ENCODE measurements at regions not wholly inside any gene's neighbourhood (a gene's known extent, or its start where the extent isn't known, plus 50 kb on each side); places are given as distances from the start of the nearest gene placed in this dataset.
"Not testable (repeated sequence)": the region's sequence is repeated elsewhere in the genome, so short reads cannot be mapped to it uniquely, and the experiment has no call there.

DNA sequence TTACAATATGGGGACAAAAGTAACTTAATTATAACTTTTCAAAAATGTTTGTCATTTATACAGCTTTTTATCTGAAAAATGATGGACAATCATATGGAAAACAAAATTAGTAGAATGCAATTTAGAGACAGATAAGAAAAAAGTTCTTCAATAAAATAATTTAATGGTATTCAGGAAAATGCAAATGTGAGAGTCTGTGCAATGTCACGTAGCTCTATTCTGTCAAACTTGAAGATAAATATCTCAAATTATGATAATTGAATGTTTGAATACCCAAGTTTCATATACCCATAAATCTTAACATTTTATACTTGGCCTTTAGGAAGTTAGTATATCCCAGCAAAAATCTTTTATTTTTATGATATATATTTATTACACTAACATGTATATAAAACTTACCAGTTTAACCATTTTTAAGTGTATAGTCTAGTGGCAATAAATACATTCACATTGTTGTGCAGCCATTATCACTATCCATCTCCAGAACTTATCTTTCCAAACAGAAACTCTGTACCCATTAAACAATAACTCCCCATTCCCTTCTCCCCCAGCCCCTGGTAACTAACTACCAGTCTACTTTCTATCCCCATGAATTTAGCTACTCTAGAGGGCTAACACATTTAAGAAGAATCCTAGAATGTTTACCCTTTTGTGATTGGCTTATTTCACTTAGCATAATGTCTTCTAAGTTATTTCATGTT, 311.5 kb downstream of the SOCS6 start:
- DNase-seq (ENCODE audit: low read depth, low spot score), result no peak

DNA sequence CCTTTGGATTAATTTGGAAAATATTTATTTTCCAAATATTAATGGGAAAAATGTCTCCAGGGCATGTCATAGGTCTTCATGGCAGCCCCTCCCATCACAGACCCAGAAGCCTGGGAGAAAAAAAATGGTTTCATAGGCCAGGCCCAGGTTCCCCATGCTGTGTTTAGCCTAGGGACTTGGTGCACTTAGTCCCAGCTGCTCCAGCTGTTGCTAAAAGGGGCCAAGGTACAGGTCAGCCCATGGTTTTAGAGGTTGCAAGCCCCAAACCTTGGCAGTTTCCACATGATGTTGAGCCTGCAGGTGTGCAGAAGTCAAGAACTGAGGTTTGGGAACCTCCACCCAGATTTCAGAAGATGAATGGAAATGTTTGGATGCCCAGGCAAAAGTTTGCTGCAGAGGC, 309.6 kb downstream of the SOCS6 start:
- DNase-seq (ENCODE audit: low read depth, low spot score), result no peak

DNA sequence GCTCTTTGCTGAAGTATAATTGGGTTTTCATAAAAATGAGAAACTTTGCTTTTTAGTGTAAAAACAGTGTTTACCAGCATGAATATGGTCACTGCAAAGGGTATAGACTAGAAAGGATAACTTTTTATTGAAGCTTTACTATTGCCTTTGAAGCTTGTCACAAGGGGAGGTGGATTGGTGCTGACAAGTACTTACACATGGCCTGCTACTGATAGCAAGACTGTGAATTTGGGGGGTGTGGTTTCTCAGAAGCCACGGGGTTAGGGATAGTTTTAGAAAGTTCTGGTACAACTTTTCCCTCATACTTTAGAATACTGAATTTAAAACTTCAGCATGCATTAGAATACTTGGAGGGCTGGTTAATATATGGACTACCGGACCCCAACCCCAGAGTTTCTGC, 294.1 kb downstream of the SOCS6 start:
- DNase-seq (ENCODE audit: low read depth, low spot score), result no peak

DNA sequence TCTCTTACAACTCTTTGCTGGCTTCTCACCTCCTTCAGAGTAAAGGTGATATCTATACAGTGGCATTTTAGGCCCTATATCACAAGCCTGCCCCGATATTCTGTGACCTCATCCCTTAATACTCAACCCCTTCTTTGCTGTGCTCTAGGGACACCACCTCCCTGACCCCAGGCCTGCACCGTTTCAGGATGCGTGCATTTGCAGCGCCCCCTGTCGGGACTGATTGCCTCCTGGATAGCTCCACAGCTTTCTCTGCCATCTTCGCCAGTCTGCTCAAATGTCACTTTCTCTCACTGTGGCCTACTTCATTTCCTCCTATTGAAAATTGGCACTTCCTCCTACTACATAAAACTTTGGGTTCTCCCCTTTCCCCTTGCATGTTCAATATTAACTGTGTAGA, 289.6 kb downstream of the SOCS6 start:
- no peak for DNase-seq (ENCODE audit: low read depth, low spot score)

DNA sequence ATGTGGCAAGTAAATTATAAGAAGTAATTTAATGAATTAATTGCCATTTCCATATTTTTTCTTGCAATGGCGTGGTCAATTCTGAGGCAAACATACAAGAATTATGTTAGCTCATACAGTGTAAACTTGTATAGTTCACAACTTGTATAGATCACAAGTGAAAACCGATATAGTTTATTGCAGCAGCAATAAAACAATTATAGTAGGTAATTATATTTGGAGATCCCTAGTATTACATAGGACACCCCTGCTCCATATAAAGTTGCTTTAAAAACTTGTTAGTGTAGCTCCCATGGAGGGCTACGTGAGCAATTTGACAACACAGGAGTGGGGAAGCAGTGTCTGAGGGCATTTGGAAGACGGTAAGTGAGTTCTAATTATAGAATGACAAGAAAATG, 288.2 kb downstream of the SOCS6 start:
- no peak for DNase-seq (ENCODE audit: low read depth, low spot score)

DNA sequence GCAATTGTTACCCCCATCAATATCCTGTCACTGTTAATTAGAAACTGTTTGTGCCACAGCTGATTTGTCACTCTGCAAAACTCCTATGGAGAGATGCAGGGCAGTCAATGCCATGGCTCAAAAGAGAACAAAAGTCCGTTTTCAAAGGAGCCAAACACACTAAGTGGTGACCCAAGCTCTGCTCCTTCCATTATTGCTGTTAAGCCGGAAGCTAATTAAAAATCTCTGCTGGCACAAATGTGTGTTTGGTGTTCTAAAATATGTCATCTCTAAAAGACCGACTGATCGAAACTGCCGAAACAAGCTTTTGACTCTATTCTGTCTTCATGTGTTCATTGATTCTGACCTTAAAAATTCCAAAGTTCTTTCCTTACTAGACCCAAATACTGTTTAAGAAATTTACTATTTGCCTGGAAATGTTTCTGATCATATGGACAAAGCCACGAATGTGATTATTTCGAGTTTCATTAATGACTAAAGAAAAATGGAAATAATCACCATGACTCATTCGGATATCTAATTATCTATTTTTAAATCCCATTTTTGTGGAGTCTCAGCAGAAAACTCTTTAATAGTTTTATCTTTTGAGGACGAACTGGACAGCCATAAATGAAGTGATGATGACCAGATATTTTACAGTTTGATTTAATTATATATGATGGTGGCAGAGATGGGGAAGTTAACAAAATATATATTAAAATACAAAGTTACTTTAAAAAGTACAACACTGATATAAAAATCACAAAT, 287.6 kb downstream of the SOCS6 start:
- DNase-seq (ENCODE audit: low read depth, low spot score), result no peak

DNA sequence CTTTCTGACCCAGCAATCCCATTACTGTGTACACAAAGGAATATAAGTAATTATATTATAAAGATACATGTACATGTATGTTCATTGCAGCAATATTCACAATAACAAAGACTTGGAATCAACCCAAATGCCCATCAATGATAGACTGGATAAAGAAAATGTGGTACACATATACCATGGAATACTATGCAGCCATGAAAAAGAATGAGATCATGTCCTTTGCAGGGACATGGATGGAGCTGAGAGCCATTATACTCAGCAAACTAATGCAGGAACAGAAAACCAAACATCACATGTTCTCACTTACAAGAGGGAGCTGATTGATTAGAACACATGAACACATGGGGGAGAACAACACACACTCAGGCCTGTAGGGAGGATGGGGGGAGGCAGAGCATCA, 286.1 kb downstream of the SOCS6 start:
- DNase-seq (ENCODE audit: low read depth, low spot score), result not testable (repeated sequence)

DNA sequence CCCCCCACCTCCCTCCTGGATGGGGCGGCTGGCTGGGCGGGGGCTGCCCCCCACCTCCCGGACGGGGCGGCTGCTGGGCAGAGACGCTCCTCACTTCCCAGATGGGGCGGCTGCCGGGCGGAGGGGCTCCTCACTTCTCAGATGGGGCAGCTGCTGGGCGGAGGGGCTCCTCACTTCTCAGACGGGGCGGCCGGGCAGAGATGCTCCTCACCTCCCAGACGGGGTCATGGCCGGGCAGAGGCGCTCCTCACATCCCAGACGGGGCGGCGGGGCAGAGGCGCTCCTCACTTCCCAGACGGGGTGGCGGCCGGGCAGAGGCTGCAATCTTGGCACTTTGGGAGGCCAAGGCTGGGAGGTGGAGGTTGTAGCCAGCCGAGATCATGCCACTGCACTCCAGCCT, 280.8 kb downstream of the SOCS6 start:
- not testable (repeated sequence) for DNase-seq (ENCODE audit: low read depth, low spot score)

DNA sequence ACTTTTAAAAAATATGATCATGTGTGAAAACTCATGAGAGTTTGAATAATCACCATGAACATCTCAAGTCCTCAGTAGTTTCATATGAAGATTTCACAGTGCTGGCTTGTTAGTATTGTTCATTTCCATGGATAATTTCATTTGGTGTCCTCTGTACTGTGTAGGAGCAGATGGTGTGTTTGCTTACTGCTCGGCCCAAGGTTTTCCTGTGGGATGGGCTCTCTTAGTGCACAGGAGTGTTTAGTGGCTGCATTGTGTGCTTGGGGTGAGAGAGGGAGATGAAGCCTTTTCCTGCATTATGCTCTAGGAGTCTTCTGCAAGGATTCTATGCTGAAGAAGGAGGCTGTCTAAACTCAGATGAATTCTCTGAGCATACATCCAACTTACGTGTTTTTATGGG, 270.6 kb downstream of the SOCS6 start:
- DNase-seq (ENCODE audit: low read depth, low spot score), result no peak

DNA sequence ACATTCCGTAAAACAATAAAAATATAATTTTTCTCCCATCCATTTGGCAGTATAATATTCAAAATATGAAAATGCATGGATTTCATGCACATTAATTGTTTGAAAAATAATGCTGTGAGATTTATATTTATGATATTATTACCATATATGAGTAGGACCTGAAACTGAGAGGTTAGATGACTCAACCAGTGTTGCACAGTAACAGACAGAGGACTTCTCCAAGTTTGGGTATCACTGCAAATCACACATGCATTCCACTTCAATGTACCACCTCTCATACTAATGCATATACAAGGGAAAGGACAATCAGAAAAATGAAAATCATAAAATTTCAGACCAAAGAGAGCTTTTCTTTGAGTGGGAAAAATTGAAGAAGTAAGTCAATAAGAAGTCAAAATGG, 269.5 kb downstream of the SOCS6 start:
- no peak for DNase-seq (ENCODE audit: low read depth, low spot score)

DNA sequence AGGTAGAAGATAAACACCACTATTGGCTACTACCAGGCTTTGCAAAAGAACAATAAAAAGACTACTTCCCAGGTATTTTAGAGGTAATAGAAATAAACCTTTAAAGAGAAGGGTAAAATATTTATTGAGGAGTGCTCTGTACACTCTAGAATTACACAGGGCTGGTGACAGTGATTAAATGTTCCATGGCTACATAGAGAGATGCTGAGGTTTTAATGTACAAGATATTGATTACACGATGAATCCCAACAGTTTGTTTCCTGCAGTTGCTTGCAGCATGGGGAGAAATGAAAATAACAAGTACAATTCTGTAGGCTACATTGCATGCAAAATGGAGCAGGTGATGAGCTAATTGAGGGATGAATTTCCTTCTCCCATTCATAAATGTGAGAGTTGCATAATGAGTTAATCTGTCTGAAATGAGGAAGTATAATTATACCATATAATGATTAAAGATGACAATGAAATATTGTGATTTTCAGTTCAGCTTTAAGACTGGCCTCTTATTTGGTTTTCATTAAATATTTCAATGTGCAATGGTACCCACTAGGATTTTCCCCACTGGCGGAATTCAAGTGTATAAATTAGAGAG, 266.1 kb downstream of the SOCS6 start:
- no peak for DNase-seq (ENCODE audit: low read depth, low spot score)

DNA sequence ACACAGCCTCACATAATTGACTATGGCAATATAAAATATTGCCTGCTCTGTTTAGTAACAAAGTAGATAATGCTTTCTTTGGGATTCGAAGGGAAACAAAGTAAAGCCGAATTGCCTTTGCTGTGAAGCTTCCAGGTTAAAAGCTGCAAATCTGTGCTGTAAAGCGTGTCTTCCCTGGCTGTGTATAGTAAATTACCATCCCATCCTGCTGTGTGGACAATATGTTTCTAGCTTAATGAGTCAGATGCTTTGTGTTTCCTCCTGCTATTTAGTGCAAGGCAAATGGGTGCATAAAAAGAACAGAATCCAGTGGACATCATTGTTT, 265.1 kb downstream of the SOCS6 start:
- DNase-seq (ENCODE audit: low read depth, low spot score), result no peak

DNA sequence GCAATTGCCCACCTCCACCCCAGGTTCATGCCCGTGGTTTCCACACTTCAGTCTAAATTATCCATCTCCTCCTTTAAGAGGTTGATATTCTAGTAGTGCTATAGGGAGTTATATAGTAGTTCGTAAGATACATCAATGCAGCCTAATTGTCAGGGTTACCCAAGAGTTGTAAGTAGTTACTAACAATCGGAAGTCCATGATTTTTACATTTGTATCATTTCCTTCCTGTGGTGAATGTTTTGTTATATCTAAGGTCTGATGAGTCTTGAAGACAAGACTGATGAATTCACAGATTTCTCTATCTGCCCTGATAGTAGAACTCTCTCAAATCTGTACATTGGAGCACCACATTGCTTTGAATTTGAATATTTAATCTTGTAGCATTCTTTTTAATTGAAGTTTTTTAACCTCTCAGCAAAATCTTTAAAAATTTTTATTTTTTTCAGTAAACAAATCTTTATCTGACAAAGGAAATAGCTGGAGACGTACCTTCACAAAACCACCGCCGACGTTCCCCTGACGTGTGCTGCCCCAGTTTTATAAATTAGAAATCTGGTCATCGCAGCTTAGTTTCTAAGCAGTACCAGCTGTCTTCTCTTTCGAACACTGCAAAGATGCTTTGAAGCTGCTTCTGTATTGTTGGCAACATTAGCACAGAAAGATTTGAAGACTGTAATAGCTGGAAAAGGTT, 264.5 kb downstream of the SOCS6 start:
- DNase-seq (ENCODE audit: low read depth, low spot score), result no peak

DNA sequence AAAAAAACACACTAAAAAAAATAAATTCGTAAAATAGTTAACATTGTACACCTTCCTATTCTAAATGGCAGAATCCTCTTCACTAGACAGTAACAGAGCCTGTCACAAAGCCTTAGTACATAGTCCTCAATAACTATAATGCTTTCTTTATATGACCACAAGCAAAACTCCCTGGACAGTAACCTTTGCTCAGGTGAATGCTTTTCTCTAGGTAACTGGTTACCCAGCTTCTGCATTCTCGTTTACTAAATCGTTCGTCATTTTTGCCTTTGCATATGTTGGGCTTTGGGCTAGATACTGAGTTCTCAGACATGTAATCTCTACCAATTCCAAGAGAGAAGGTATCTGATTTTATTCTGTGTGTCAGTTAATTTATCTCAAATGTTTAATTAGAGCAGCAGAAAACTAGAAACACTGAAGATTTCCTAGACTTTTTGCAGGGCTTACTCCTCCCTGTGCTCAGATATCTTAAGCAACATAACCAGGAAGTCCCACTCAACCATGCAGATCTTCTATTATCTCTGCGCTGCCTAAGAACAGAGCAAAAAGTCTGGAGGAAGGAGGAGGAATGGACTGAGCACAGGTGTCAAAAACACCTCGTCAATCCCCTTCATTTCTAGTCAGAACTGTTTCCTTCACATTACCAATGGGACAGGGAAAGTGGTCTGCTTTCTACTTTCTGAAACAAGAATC, 247.7 kb downstream of the SOCS6 start:
- DNase-seq (ENCODE audit: low read depth, low spot score), result no peak

DNA sequence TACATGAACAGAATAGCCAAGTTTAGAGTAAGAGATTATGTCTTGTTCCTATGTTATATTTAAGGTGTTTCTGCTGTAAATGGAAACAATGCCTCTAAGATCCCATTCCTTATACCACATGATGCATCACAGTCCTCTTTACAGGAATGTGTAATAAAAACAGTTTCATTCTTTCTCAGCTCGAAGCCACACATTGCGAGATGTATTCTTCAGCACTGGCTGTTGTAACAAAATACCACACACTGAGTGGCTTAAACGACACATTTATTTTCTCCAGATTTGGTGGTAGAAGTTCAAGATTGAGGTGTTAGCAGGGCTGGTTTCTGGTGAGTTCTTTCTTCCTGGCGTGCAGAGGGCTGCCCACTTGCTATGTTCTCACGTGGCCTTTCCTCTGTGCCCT, 246.2 kb downstream of the SOCS6 start:
- no peak for DNase-seq (ENCODE audit: low read depth, low spot score)

DNA sequence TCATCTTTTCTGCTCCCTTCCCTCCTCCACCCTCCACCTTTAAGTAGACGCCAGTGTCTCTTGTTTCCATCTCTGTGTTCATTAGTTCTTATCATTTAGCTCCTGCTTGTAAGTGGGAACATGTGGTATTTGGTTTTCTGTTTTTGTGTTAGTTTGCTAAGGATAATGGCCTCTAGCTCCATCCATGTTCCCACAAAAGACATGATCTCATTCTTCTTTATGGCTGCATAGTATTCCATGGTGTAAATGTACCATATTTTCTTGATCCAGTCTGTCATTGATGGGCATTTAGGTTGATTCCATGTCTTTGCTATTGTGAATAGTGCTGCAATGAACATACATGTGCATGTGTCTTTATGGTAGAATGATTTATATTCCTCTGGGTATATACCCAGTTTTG, 236.5 kb downstream of the SOCS6 start:
- DNase-seq (ENCODE audit: low read depth, low spot score), result not testable (repeated sequence)

DNA sequence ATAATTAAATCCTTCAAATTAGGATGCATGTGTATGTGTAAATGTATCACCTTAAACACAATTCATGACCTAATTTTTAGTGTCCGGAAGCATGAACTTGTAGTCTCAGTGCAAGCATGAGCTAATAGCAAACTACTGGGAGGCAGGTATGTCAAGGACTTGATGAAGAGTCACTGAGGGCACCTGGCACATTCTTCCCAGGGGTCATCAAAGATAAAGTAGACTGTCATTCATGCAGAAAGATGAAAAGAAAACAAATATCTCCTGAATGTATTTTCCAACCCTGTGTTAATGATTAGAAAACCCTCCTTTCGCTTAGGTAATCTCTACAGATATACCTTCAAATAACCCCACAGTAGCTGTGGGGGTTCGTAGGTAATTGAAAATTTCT, 234.9 kb downstream of the SOCS6 start:
- DNase-seq (ENCODE audit: low read depth, low spot score), result no peak

DNA sequence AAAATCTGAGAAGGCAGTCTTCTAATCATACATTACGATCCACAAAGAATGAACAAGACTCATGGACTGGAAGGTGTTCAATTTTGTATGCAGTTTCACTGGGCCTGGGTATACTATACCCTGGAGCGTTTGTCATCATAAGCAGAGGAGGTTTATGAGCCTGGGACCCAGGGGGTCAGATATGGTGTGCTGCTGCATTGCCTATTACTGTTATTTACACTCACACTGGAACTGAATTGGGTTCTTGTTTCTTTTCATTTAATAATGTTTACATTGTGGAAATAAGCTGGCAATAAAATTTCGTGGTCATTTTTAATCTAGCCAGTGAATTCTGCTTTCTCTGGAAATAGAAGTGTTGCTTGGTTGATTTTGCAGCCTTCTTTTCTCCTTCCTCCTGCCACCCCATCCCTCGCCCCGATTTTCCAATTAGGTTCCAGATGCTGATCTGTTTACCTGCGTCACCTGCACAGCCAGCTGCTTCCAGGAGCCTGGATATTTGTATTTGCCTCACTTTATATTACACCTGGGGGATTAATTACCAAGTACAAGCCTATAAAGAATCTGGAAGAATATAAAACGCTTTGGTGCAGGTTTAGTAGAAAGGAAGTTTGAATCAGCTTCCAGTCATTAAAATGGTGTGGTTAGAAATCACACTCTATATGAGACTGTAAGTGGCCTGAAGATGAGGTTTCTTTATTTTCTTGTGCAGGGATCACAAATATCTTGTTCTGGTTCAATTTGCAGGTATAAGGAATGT, 234.4 kb downstream of the SOCS6 start:
- no peak for DNase-seq (ENCODE audit: low read depth, low spot score)

DNA sequence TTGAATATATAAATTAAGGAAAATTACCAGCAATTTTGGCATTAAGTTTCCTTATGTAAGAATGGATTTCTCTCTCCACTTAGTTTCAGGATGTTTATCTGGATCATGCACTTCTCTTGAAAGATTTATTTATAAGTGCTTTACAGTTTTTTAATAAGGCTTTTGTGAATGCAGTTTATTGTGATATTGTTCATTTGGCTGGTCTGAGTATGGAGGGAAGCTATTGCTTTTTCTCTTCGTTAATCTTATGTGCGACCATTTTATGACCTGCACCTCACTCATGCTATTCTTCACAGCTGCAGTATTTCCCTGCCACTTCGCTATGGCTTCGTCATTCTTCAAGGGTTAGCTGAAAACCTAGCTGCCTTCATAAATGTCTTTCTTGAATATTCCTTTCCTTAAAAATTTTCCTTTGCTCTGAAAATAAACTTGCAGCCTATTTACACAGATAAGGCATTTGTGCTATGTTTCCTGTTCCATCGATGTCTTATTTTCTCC, 233.4 kb downstream of the SOCS6 start:
- no peak for DNase-seq (ENCODE audit: low read depth, low spot score)

DNA sequence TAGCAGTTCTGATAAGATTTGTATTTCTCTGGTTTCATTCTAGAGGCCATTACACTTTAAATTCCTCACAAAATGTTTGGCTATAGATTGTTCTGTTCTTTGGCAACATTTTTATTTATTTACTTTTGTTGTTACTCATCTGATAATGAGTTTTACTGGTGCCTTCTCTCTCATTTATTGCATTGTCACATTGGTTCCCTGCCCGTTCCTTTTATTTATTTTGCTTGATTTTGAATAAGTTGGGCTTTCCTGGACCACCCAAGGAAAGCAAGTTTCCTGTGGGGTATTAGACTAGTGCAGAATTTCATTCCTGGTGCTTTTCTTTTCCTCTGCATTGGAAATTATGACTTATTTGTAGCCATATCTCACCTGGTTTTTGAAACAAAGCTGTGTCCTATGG, 232.0 kb downstream of the SOCS6 start:
- DNase-seq (ENCODE audit: low read depth, low spot score), result no peak

DNA sequence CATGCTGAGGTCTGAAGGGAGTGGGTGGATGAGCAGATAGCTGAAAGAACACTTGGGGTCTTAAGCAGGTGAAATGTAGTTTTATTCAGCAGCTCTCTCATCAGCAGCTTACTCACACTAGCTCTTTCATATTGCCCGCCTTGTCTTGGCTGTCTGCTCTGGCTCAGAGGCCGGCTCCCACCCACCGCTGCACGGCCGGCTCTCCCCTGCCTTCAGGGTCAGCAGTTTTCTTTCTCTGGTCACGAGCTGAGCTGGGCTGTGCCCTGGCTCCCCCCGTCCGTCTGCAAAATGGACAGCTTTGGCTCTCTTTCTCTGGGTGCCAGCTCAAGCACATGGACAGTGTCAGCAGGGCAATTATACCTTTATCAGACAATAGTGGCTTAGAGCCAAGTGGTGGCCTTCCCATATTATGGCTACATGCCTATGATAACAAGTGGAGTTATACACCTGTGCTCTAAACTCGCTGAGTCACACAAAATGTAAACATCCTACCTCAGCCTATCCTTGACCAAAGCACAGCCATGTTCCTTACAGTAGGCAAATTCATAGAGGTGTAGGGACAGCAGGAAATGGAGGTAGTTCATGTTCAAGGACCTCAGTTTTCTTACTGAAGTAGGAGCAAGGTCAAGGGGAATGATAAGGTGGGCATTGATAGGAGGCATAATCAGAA, 224.8 kb downstream of the SOCS6 start:
- DNase-seq (ENCODE audit: low read depth, low spot score), result no peak

Measured in brain pericyte (primary cell).